ENCODE measurements at regions not wholly inside any gene's neighbourhood (a gene's known extent, or its start where the extent isn't known, plus 50 kb on each side); places are given as distances from the start of the nearest gene placed in this dataset.

- TF ChIP-seq CTCF (IDR thresholded peaks at IDR 0.05; ENCODE audit: low read depth, low read length) (no peak), EZH2phosphoT487 (IDR thresholded peaks at IDR 0.05; ENCODE audit: low read depth) (no peak)
Observed at GRCh38 chr1:229808272-229808671, 182.2 kb downstream of the URB2 start.

Measured in OCI-LY3 (cell line).